ENCODE measurements at regions not wholly inside any gene's neighbourhood (a gene's known extent, or its start where the extent isn't known, plus 50 kb on each side); places are given as distances from the start of the nearest gene placed in this dataset.

- no peak for DNase-seq (ENCODE audit: low spot score)
These were observed 634.9 kb upstream of the ZNF608 start for GRCh38 chr5:125381290-125381689.

DNA sequence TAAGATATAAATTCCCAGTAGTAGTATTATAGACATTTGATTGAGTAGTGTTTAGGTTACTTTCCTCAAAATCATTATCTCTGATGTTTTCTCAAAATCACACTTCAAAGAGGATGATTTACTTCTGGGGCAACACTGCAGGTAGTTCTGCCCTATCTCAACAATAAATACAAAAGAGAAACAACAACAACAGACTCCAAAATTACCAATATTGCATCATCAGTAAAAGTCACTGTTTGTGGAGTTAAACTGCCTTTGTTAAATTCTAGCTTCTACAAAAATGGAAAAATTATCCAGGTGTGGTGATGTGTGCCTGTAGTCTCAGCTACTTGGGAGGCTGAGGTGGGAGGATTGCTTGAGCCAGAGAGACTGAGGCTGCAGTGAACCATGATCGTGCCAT lies 637.6 kb upstream of the ZNF608 start:
- DNase-seq (ENCODE audit: low spot score), result no peak

GRCh38 chr5:125390326-125390725 lies 643.9 kb upstream of the ZNF608 start:
- no peak for DNase-seq (ENCODE audit: low spot score)

DNA sequence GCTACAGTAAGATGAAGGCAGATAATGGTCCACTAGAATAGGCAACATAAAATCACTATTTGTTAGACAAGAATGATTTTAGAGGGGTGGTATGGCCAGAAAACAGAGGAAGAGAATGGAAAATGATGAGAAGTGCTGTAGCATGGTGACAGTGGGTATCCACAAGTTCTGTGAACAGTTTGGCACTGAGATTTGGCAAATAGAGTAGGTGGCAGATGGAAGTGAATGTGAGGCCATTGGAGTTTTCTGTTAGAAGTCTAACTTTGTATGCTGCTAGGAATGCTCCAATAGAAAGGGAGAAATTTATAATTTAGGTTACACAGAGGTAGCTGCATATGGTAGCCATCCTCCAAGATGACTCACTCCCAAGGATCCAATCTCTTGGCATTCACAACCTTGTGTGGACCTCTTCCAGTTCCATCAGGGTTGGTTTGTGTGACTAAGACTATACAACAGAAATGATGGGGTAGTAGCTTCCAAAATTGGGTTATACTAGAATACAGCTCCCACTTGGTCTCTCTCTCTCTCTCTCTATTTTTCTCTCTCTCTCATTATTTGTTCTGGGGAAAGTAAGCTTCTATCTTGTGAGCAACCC lies 646.9 kb upstream of the ZNF608 start:
- DNase-seq (ENCODE audit: low spot score), result no peak

DNA sequence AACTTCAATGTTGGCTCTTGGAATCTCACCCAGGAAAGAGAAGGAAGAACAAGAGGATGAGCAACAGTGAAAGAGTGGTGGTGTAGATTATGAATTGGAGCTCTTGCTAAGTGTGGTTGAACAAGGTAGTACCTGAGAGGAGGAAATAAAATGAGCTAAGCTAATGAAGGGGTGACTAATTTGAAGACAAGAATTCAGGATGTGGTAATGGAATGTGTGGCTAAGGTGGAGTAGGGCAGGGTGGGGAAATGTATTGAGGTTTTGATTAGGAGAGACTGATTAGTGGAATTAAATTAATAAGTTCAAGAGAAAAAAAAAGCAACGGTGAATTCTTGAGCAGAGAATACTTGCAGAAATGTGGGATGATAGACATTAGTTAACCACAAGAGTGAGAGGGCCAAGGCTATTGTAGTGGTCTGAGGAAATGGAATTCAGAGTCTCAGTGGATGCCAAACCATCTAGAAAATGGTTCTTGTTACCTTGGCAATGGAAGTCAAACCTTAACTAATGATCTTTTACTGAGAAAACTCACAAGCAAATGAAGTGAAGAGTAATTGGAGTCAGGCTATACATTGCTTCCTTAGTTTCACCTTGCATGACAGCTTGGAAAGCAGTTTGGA lies 648.3 kb upstream of the ZNF608 start:
- DNase-seq (ENCODE audit: low spot score), result no peak

- no peak for DNase-seq (ENCODE audit: low spot score)
These were observed 650.0 kb upstream of the ZNF608 start for GRCh38 chr5:125396462-125396861.

DNA sequence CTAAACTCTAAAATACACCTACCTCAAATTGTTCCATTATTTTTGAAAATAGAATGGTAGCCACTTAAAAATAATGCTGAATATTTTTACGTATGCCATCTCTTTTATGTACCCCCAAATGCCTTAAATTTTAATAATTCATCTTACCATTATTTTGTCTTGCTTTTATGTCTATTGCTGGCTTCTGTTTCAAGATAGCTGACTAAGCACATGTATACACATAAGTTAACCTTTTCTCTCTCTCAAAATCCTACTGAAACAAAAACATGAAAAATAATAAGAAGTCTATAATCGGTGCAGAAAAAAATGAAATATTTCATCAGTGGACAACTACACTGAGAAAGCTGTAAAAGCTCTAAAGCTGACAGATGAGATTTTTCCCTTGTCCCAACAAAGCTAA lies 652.0 kb upstream of the ZNF608 start:
- no peak for DNase-seq (ENCODE audit: low spot score)

DNA sequence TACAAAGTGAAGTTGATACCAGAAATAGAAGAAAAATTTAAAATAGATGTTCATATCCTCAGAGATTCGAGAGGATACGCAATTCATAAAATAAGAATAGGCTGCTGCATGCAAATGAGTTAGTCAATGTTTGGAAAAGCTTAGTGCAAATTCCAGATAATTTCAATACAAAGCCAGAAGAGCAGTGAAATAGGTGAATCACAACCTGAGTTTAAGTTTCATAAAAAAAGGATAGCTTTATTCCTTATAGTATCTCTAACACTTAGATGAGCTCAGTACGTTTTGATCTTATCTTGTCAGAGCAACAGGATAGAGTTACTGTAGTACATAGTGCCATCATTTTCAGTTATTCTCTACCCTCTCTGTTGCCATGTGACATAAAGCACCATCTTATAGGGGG lies 653.4 kb upstream of the ZNF608 start:
- no peak for DNase-seq (ENCODE audit: low spot score)

GRCh38 chr5:125401724-125402622 lies 655.5 kb upstream of the ZNF608 start:
- no peak for DNase-seq (ENCODE audit: low spot score)

GRCh38 chr5:125402787-125403186 lies 656.3 kb upstream of the ZNF608 start:
- no peak for DNase-seq (ENCODE audit: low spot score)

DNA sequence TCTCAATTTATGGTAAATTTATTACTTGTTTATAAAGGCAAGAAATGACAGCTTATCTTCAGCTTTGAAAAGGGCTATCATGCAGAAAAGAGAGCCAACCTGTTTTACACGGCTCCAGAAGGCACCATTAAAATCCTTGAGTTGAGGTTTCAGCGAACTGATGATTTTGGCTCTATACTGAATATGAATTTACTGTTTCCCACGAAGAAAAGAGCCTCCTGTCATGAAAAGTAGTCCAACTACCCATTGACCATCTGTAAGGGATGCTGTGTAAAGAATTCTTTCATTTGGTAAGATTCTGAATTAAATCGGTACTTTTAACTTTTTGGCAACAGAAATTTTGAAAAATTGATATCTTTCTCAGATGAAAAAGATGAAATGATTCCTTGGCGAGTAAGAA lies 657.6 kb upstream of the ZNF608 start:
- no peak for DNase-seq (ENCODE audit: low spot score)

DNA sequence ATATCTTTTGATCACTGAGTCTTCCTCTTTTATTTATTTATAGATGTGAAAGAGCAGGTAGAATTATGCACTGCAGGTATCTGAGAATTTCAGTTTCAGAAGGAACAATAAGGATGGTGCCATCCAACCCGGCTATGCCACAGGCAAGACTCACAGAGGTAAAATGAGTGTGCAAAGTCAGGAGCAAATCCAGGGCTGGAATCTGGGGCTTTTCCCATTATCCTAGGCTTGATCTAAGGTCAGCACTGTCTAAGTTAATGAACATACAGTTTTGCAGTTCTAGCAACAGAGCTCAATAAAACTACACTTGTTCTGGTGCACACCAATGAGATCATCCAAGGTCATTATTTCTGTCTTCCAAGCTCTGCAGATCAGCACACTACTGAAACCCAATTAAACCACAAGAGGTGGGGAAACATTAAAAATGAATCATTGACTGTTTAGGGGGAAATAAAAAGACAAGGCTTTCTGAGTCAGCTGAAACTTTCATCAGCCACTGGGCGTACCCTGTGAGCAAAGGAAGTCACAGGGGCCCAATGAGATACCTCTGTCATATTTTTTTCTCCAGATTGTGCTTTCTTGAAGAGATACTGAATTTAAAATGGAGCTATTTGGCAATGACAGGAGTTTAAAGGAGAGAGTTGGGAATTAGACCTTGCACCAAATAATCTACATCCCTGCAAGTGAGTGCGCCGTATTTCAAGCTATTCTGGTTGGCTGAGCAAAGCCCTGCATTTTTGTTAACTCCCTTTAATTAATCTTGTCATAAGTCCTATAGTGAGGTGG lies 662.2 kb upstream of the ZNF608 start:
- peak; percentile 81 for DNase-seq (ENCODE audit: low spot score)

DNA sequence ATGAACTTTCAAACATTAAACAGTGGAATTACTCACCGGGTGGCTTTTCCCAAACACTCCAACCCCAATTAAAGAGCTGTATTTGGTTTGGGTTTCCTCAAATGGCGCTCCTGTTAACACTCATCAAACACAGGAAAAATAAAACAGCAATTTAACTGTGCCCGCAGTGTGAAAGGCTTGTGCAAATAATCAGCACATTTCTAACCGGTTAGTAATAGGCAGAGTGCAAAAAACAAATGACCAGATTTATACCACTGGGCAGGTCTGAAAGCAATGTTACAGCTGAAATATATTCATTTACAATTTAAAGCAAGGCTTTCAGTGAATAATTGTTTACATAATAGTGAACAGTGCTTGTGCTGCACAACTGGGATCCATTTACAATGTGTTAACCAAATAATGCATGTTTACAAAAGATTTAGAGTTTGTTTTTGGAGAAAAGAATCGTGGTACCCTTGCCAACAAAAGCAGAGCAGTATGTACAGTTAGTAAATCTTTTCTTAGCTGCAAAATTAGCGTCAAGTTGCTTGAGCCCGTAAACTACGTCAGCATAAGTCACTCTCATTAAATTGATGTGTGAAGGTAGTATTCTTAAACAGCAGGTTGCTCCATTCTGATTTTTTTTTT lies 662.9 kb upstream of the ZNF608 start:
- peak; percentile 9 for DNase-seq (ENCODE audit: low spot score)

DNA sequence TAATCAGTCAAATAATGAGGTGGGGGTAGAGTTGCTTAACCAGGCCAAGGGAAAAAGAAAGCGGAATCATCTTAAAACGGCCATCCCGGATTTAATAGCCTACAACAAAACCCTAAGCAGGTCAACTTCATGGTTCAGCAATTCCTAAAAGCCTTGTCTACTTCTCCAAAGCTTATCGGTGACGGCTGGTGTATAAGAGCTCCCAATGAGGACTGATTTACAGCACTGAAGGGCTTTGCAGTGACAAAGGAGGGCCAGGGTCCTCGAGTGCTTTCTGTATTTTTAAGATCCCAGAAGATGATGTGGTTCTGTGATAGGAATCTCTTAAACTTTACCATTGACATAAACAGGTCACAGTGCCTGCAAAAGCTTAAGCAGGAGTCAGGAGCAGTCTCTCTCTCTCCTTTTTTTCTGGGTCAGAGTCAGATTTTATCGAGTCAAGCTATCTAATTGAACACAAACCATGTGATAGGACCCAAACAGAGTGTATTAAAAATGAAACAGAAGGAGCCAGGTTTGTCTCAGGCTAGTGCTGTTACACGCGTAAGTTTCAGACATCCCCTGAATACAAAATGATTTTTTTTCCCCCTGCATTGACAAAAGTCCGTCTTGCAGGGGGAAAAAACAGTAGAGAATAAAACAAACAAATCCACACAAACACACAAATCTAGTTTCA lies 663.6 kb upstream of the ZNF608 start:
- DNase-seq (ENCODE audit: low spot score), result no peak

DNA sequence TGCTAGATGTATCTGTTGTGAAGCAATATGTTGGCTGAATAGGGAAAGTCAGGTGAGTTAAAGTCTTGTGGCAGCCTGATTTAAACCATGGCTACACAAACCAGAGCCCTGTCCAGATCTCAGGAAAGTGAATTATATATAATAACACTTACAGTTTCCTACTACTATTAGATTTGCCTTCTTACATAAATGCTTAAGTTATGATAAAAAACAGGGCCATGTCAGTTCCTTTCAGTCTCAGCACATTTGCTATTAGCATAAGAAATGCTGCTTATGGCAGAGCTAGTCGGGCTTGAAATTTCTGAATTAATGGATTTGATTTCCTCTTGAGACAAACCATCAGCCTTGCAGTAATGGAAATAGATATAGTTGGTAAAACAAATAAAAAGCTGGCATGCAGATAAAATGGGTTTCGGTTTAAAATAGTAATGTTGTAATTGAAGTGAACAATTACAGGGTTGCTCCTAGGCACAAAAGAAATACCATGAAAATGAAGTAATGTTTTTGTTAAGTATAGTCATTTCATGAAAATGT lies 664.2 kb upstream of the ZNF608 start:
- DNase-seq (ENCODE audit: low spot score), result peak; percentile 35

- DNase-seq (ENCODE audit: low spot score), result peak; percentile 18
These were observed 664.8 kb upstream of the ZNF608 start for GRCh38 chr5:125411071-125411743.

- no peak for DNase-seq (ENCODE audit: low spot score)
These were observed 665.5 kb upstream of the ZNF608 start for GRCh38 chr5:125411744-125412560.

- DNase-seq (ENCODE audit: low spot score), result peak; percentile 64
These were observed 666.4 kb upstream of the ZNF608 start for GRCh38 chr5:125412561-125413495.
